Kidney epithelial cell (primary cell): ENCODE measurements at regions not wholly inside any gene's neighbourhood (a gene's known extent, or its start where the extent isn't known, plus 50 kb on each side); places are given as distances from the start of the nearest gene placed in this dataset.

Source experiments
- DNase-seq: peaks from one replicate; pipeline ENCODE4 v3.0.0-alpha.2; 2010; ENCODE audit warnings: low read depth
- H3K27me3 ChIP-seq: 2 replicates; pipeline ENCODE4 v1.6.0; 2011; ENCODE audit warnings: low read length; ENCODE audit not compliant: control insufficient read depth, insufficient read depth
- H3K36me3 ChIP-seq: 2 replicates; pipeline ENCODE4 v1.5.1; 2011; ENCODE audit warnings: low read length; ENCODE audit not compliant: control insufficient read depth, insufficient read depth
- H3K4me3 ChIP-seq: 2 replicates; pipeline ENCODE4 v1.5.1; 2011; ENCODE audit warnings: low read depth, mild to moderate bottlenecking, control low read depth, low read length
- CTCF ChIP-seq: IDR thresholded peaks from 2 replicates; pipeline ENCODE4 v1.5.1; 2011; ENCODE audit warnings: mild to moderate bottlenecking, moderate library complexity, low read length, control low read depth, inconsistent platforms; ENCODE audit not compliant: insufficient read depth, poor library complexity, severe bottlenecking

- DNase-seq: no peak
- no peak for TF ChIP-seq CTCF
- H3K27me3 ChIP-seq: no peaks in the 10 kb centered on the region
- H3K4me3 ChIP-seq: no peak overlapping the region
- no peaks in the 10 kb centered on the region for H3K36me3 ChIP-seq
Measured at GRCh38 chr15:81950841-81951414, 94.9 kb downstream of the MEX3B start.

- H3K36me3 ChIP-seq: no peaks in the 10 kb centered on the region
- no peak overlapping the region for H3K4me3 ChIP-seq
- DNase-seq: no peak
- H3K27me3 ChIP-seq: no peaks in the 10 kb centered on the region
- no peak for TF ChIP-seq CTCF
Measured at GRCh38 chr15:81948751-81949150, 97.1 kb downstream of the MEX3B start.

- H3K4me3 ChIP-seq: no peak overlapping the region
- H3K27me3 ChIP-seq: no peaks in the 10 kb centered on the region
- H3K36me3 ChIP-seq: no peaks in the 10 kb centered on the region
- no peak for TF ChIP-seq CTCF
- no peak for DNase-seq
Measured at GRCh38 chr15:81948222-81948621, 97.6 kb downstream of the MEX3B start.

- DNase-seq: no peak
Measured at GRCh38 chr15:81947548-81947947, 98.3 kb downstream of the MEX3B start.

GRCh38 chr15:81945014-81945615 lies 100.7 kb downstream of the MEX3B start:
- Histone ChIP-seq H3K36me3 (no peaks in the 10 kb centered on the region), H3K27me3 (no peaks in the 10 kb centered on the region)
- no peak for DNase-seq

More at GRCh38 chr15:81947548-81947947, 98.3 kb downstream of the MEX3B start:
- H3K27me3 ChIP-seq: no peaks in the 10 kb centered on the region
- H3K4me3 ChIP-seq: no peak overlapping the region
- no peaks in the 10 kb centered on the region for H3K36me3 ChIP-seq
- no peak for TF ChIP-seq CTCF

More at GRCh38 chr15:81945014-81945615, 100.7 kb downstream of the MEX3B start:
- no peak for TF ChIP-seq CTCF
- no peak overlapping the region for H3K4me3 ChIP-seq
